Trophoblast cell (in vitro differentiated cells and primary cell): ENCODE measurements at regions not wholly inside any gene's neighbourhood (a gene's known extent, or its start where the extent isn't known, plus 50 kb on each side); places are given as distances from the start of the nearest gene placed in this dataset.

ENCODE experiments used
- DNase-seq, 2 donors: peaks; one replicate each; pipeline ENCODE4 v3.0.0-alpha.2; 2016
- H2AFZ ChIP-seq: 2 replicates; pipeline ENCODE4 v1.6.1; 2013; ENCODE audit warnings: low read length, moderate library complexity, mild to moderate bottlenecking; ENCODE audit not compliant: insufficient read depth, poor library complexity
- H2AK5ac ChIP-seq: 2 replicates; pipeline ENCODE4 v1.6.1; 2013; ENCODE audit warnings: mild to moderate bottlenecking, low read length
- H2BK120ac ChIP-seq: 2 replicates; pipeline ENCODE4 v1.6.1; 2013; ENCODE audit warnings: low read length, mild to moderate bottlenecking, moderate library complexity; ENCODE audit not compliant: insufficient read depth, poor library complexity
- H2BK12ac ChIP-seq: 2 replicates; pipeline ENCODE4 v1.6.1; 2013; ENCODE audit warnings: mild to moderate bottlenecking, low read length, moderate library complexity
- H2BK5ac ChIP-seq: 2 replicates; pipeline ENCODE4 v1.6.1; 2013; ENCODE audit warnings: low read length, low read depth, moderate library complexity, mild to moderate bottlenecking; ENCODE audit not compliant: poor library complexity
- H3K14ac ChIP-seq: 2 replicates; pipeline ENCODE4 v1.6.1; 2013; ENCODE audit warnings: mild to moderate bottlenecking, low read length
- H3K18ac ChIP-seq: 2 replicates; pipeline ENCODE4 v1.6.1; 2013; ENCODE audit warnings: mild to moderate bottlenecking, low read length
- H3K23ac ChIP-seq: 2 replicates; pipeline ENCODE4 v1.6.1; 2013; ENCODE audit warnings: low read length
- H3K27ac ChIP-seq: 2 replicates; pipeline ENCODE4 v1.5.1; 2013; ENCODE audit warnings: low read depth, mild to moderate bottlenecking, inconsistent platforms, low read length, moderate library complexity
- H3K27me3 ChIP-seq: 2 replicates; pipeline ENCODE4 v1.6.1; 2013; ENCODE audit warnings: inconsistent platforms, mild to moderate bottlenecking, low read length, moderate library complexity; ENCODE audit not compliant: insufficient read depth
- H3K36me3 ChIP-seq, 2 experiments: 1 replicate in 1 of 2; 2 replicates in 1 of 2; pipeline ENCODE4 v1.6.1; 2013; ENCODE audit warnings: low read length in 2 of 2, mild to moderate bottlenecking in 2 of 2, moderate library complexity in 1 of 2; ENCODE audit not compliant: insufficient read depth in 2 of 2, control insufficient read depth in 1 of 2
- H3K4ac ChIP-seq: 2 replicates; pipeline ENCODE4 v1.6.1; 2013; ENCODE audit warnings: low read depth, mild to moderate bottlenecking, low read length, moderate library complexity
- H3K4me1 ChIP-seq, 2 experiments: 1 replicate in 1 of 2; 2 replicates in 1 of 2; pipeline ENCODE4 v1.6.1; 2013; ENCODE audit warnings: low read length in 2 of 2, mild to moderate bottlenecking in 2 of 2, moderate library complexity in 1 of 2; ENCODE audit not compliant: insufficient read depth in 2 of 2, control insufficient read depth in 1 of 2
- H3K4me2 ChIP-seq: 2 replicates; pipeline ENCODE4 v1.6.1; 2013; ENCODE audit warnings: inconsistent platforms, mild to moderate bottlenecking, low read length, moderate library complexity
- H3K4me3 ChIP-seq: 2 replicates; pipeline ENCODE4 v1.5.1; 2013; ENCODE audit warnings: mild to moderate bottlenecking, low read depth, low read length, inconsistent platforms
- H3K79me1 ChIP-seq: one replicate; pipeline ENCODE4 v1.6.1; 2013; ENCODE audit warnings: low read length
- H3K79me2 ChIP-seq: 2 replicates; pipeline ENCODE4 v1.6.1; 2013; ENCODE audit warnings: low read length, mild to moderate bottlenecking; ENCODE audit not compliant: control insufficient read depth, insufficient read depth, poor library complexity
- H3K9ac ChIP-seq: 2 replicates; pipeline ENCODE4 v1.6.1; 2013; ENCODE audit warnings: mild to moderate bottlenecking, low read length
- H3K9me3 ChIP-seq: 2 replicates; pipeline ENCODE4 v1.6.1; 2013; ENCODE audit warnings: low read depth, mild to moderate bottlenecking, control low read depth, inconsistent platforms, low read length; ENCODE audit not compliant: insufficient read depth
- H4K12ac ChIP-seq: 2 replicates; pipeline ENCODE4 v1.6.1; 2013; ENCODE audit warnings: low read depth, mild to moderate bottlenecking, low read length, moderate library complexity
- H4K8ac ChIP-seq: 2 replicates; pipeline ENCODE4 v1.6.1; 2013; ENCODE audit warnings: low read depth, mild to moderate bottlenecking, low read length, moderate library complexity
- H4K91ac ChIP-seq: one replicate; pipeline ENCODE4 v1.6.1; 2013; ENCODE audit warnings: low read depth, mild to moderate bottlenecking, low read length, moderate library complexity
- WGBS: extraction: QIAGEN DNeasy Blood & Tissue Kit; methylation state at CpG from one replicate; pipeline ENCODE4 v1.1.7; 2013; ENCODE audit warnings: missing lambda C conversion rate; ENCODE audit not compliant: insufficient read length, insufficient coverage; ENCODE audit errors: extremely low coverage; 5-methylcytosine and 5-hydroxymethylcytosine counted together

GRCh38 chr6:168155193-168155592 is 76.2 kb upstream of the FRMD1 start:
- DNase-seq = no peak
- no peak overlapping the region for H3K4ac ChIP-seq
- peaks cover 2% of the 10 kb centered on the region for H3K9me3 ChIP-seq
- no peak overlapping the region for H2AK5ac ChIP-seq
- no peaks in the 10 kb centered on the region for H3K36me3 ChIP-seq
- H4K12ac ChIP-seq = no peak overlapping the region
- peaks cover 8 to 16% of the 10 kb centered on the region in 2 experiments for H3K4me1 ChIP-seq
- H4K91ac ChIP-seq = peak overlapping the region; percentile 22
- no peak overlapping the region for H4K8ac ChIP-seq
- H3K4me2 ChIP-seq = no peak overlapping the region
- H3K27ac ChIP-seq = no peak overlapping the region
- no peaks in the 10 kb centered on the region for H3K79me1 ChIP-seq
- no CpG with 5 or more reads among the region's 5 CpGs for WGBS
- no peak overlapping the region for H2BK12ac ChIP-seq
- peak overlapping the region; percentile 9 for H3K14ac ChIP-seq
- no peak overlapping the region for H2BK120ac ChIP-seq
- H3K27me3 ChIP-seq = no peaks in the 10 kb centered on the region
- H3K79me2 ChIP-seq = no peaks in the 10 kb centered on the region
- H2BK5ac ChIP-seq = no peak overlapping the region
- no peak overlapping the region for H3K23ac ChIP-seq
- H2AFZ ChIP-seq = no peak overlapping the region
- no peak overlapping the region for H3K4me3 ChIP-seq
- no peak overlapping the region for H3K18ac ChIP-seq
- no peak overlapping the region for H3K9ac ChIP-seq

GRCh38 chr6:168154263-168154917 is 75.4 kb upstream of the FRMD1 start:
- Histone ChIP-seq H3K14ac (no peak overlapping the region), H2AFZ (no peak overlapping the region), H3K18ac (no peak overlapping the region), H4K8ac (no peak overlapping the region), H4K12ac (no peak overlapping the region), H3K4ac (no peak overlapping the region), H3K79me2 (no peaks in the 10 kb centered on the region), H3K27me3 (no peaks in the 10 kb centered on the region), H3K4me2 (no peak overlapping the region), H3K9ac (no peak overlapping the region), H3K4me1 (peaks cover 8 to 16% of the 10 kb centered on the region in 2 experiments), H2AK5ac (no peak overlapping the region), H3K36me3 (no peaks in the 10 kb centered on the region), H4K91ac (no peak overlapping the region), H3K79me1 (no peaks in the 10 kb centered on the region), H3K27ac (no peak overlapping the region), H2BK120ac (no peak overlapping the region), H2BK5ac (no peak overlapping the region), H3K9me3 (peaks cover 2% of the 10 kb centered on the region), H3K23ac (no peak overlapping the region), H2BK12ac (no peak overlapping the region), H3K4me3 (no peak overlapping the region)
- no CpG with 5 or more reads among the region's 7 CpGs for WGBS
- DNase-seq = no peak

DNA sequence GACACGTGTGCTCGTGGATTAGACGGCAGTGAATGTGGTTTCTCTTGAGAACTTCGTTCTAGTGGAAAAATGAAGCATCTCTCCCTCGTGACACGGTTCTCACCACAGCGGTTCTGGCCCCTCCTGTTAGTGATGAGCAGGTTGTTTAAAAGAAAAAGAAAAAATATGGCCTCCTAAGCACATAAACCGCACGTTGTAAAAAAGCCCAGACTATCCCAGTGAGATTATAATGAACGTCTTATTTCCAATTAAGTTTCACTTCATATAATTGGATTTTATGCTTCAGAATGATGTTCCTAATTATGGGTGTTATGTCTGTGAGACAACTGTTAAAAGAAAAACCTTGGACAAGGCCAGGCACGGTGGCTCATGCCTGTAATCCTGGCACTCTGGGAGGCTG is 74.5 kb upstream of the FRMD1 start:
- H3K4me3 ChIP-seq = no peak overlapping the region
- no peak overlapping the region for H3K4me2 ChIP-seq
- no peak overlapping the region for H3K9ac ChIP-seq
- H3K14ac ChIP-seq = no peak overlapping the region
- no peaks in the 10 kb centered on the region for H3K79me1 ChIP-seq
- H2AK5ac ChIP-seq = no peak overlapping the region
- no peak for DNase-seq
- no peak overlapping the region for H4K8ac ChIP-seq
- WGBS = no CpG with 5 or more reads among the region's 11 CpGs
- H4K12ac ChIP-seq = no peak overlapping the region
- no peaks in the 10 kb centered on the region for H3K79me2 ChIP-seq
- H3K4me1 ChIP-seq = peaks cover 8 to 16% of the 10 kb centered on the region in 2 experiments
- no peak overlapping the region for H2BK120ac ChIP-seq
- no peaks in the 10 kb centered on the region for H3K36me3 ChIP-seq
- no peaks in the 10 kb centered on the region for H3K9me3 ChIP-seq
- no peak overlapping the region for H4K91ac ChIP-seq
- no peak overlapping the region for H3K4ac ChIP-seq
- no peak overlapping the region for H2BK12ac ChIP-seq
- no peak overlapping the region for H2AFZ ChIP-seq
- no peak overlapping the region for H3K23ac ChIP-seq
- no peak overlapping the region for H2BK5ac ChIP-seq
- H3K27me3 ChIP-seq = no peaks in the 10 kb centered on the region
- no peak overlapping the region for H3K18ac ChIP-seq
- H3K27ac ChIP-seq = no peak overlapping the region

DNA sequence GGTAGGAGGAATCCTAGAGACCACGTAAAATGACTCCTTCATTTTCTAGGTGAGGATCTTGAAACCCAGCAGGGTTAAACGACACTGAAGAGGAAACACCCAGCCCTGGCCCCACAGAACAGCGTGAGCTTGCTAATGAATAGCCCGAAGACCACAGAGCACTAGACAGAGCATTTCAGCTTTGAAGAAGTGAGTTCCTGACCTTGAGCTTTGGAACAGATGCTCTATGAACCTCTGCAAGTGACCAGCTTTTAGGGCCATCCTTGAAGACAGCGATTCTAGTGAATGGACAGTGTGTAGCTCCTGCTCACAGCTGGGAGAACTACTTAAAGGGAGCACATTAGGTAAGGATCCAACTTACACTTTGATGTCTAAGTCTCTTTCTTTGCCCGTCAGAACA is 74.0 kb upstream of the FRMD1 start:
- no peaks in the 10 kb centered on the region for H3K79me1 ChIP-seq
- no peak overlapping the region for H2AK5ac ChIP-seq
- no peaks in the 10 kb centered on the region for H3K79me2 ChIP-seq
- H3K4me3 ChIP-seq = no peak overlapping the region
- H2BK120ac ChIP-seq = no peak overlapping the region
- H3K4me2 ChIP-seq = no peak overlapping the region
- no peak overlapping the region for H3K4ac ChIP-seq
- H3K27ac ChIP-seq = no peak overlapping the region
- no peaks in the 10 kb centered on the region for H3K9me3 ChIP-seq
- no peak for DNase-seq
- H2BK5ac ChIP-seq = no peak overlapping the region
- no peak overlapping the region for H3K14ac ChIP-seq
- no peak overlapping the region for H4K91ac ChIP-seq
- no peak overlapping the region for H3K23ac ChIP-seq
- H4K12ac ChIP-seq = no peak overlapping the region
- no peak overlapping the region for H3K9ac ChIP-seq
- no peak overlapping the region for H2AFZ ChIP-seq
- H3K4me1 ChIP-seq = peaks cover 6 to 13% of the 10 kb centered on the region in 2 experiments
- no peak overlapping the region for H4K8ac ChIP-seq
- H2BK12ac ChIP-seq = no peak overlapping the region
- no peaks in the 10 kb centered on the region for H3K27me3 ChIP-seq
- H3K36me3 ChIP-seq = no peaks in the 10 kb centered on the region
- no peak overlapping the region for H3K18ac ChIP-seq
- WGBS = no CpG with 5 or more reads among the region's 6 CpGs
